Caco-2 (cell line): ENCODE measurements at regions not wholly inside any gene's neighbourhood (a gene's known extent, or its start where the extent isn't known, plus 50 kb on each side); places are given as distances from the start of the nearest gene placed in this dataset.

ENCODE experiments used
- BruUV-seq: library from RNA; stranded (reverse); fragments of 400-500 nt; replicated peaks from 2 replicates; lab custom pipeline; 2021; lab: Mats Ljungman, UMichigan
- CTCF ChIA-PET: fragments of 300-600 bp; sonication (Branson Sonifier 250); formaldehyde crosslinking; loops from one replicate; lab custom pipeline; 2022; ENCODE audit warnings: antibody characterized with exemption; lab: Charles Lee
- POLR2A ChIA-PET: fragments of 300-600 bp; sonication (Branson Sonifier 250); formaldehyde crosslinking; loops from one replicate; lab custom pipeline; 2022; ENCODE audit warnings: antibody characterized with exemption; lab: Charles Lee
- DNase-seq, 2 experiments: peaks; one replicate each; pipeline versions ENCODE4 v3.0.0 to v3.0.0-alpha.2; 2020 to 2022
- H3K27me3 ChIP-seq: replicated peaks from 2 replicates; pipeline ENCODE4 v1.6.0; 2011; ENCODE audit warnings: low read length; ENCODE audit not compliant: control insufficient read depth, insufficient read depth
- H3K36me3 ChIP-seq: 2 replicates; pipeline ENCODE4 v1.5.1; 2011; ENCODE audit warnings: low read length; ENCODE audit not compliant: control insufficient read depth, insufficient read depth
- H3K4me1 ChIP-seq: fragments of 250-450 bp; sonication (Bioruptor Pico); 2 replicates; pipeline ENCODE4 v1.5.1; 2020; ENCODE audit warnings: mild to moderate bottlenecking
- H3K4me3 ChIP-seq: 2 replicates; pipeline ENCODE4 v1.5.1; 2011; ENCODE audit warnings: low read depth, mild to moderate bottlenecking, control low read depth, low read length
- H3K9me3 ChIP-seq: fragments of 250-450 bp; sonication (Bioruptor Pico); 2 replicates; pipeline ENCODE4 v1.5.1; 2020; ENCODE audit warnings: mild to moderate bottlenecking, moderate library complexity
- H3K27ac Mint-ChIP-seq: one replicate; pipeline ENCODE4 v1.8.0; 2022; ENCODE audit warnings: mixed read lengths; ENCODE audit not compliant: unreplicated experiment
- H3K27me3 Mint-ChIP-seq: one replicate; pipeline ENCODE4 v1.8.0; 2022; ENCODE audit warnings: mixed read lengths; ENCODE audit not compliant: insufficient read depth, unreplicated experiment
- H3K36me3 Mint-ChIP-seq: one replicate; pipeline ENCODE4 v1.8.0; 2022; ENCODE audit warnings: mild to moderate bottlenecking, mixed read lengths; ENCODE audit not compliant: insufficient read depth, unreplicated experiment
- H3K4me1 Mint-ChIP-seq: one replicate; pipeline ENCODE4 v1.8.0; 2022; ENCODE audit warnings: low read depth, mixed read lengths; ENCODE audit not compliant: unreplicated experiment
- H3K4me3 Mint-ChIP-seq: one replicate; pipeline ENCODE4 v1.8.0; 2022; ENCODE audit warnings: mild to moderate bottlenecking, moderate library complexity, mixed read lengths; ENCODE audit not compliant: unreplicated experiment
- H3K9me3 Mint-ChIP-seq: one replicate; pipeline ENCODE4 v1.8.0; 2022; ENCODE audit warnings: mixed read lengths; ENCODE audit not compliant: unreplicated experiment
- CTCF ChIP-seq, 2 experiments: fragments of 200-600 bp in 1 of 2; IDR thresholded peaks; 1 replicate in 1 of 2; 2 replicates in 1 of 2; pipeline versions ENCODE4 v1.5.1 to v1.8.0; 2011 to 2022; ENCODE audit warnings: antibody characterized with exemption in 1 of 2, control low read depth in 1 of 2, inconsistent platforms in 1 of 2, low read depth in 1 of 2, low read length in 1 of 2, mild to moderate bottlenecking in 1 of 2, moderate library complexity in 1 of 2; ENCODE audit not compliant: insufficient read depth in 1 of 2, severe bottlenecking in 1 of 2, unreplicated experiment in 1 of 2
- intact Hi-C: fragments of 100-400 bp; cut with micrococcal nuclease; formaldehyde crosslinking; loops from one replicate; pipeline ENCODE4 v1.10.0; 2022; ENCODE audit not compliant: unreplicated experiment

- Histone ChIP-seq H3K36me3 (no peaks in the 10 kb centered on the region), H3K9me3 (no peaks in the 10 kb centered on the region), H3K4me1 (no peaks in the 10 kb centered on the region), H3K4me3 (no peak overlapping the region), H3K27me3 (no peaks in the 10 kb centered on the region)
- CTCF ChIA-PET: no interaction called here
- no TSS peak for BruUV-seq
- Mint-ChIP-seq H3K27me3 (no peaks in the 10 kb centered on the region), H3K9me3 (no peaks in the 10 kb centered on the region), H3K4me1 (no peaks in the 10 kb centered on the region), H3K27ac (no peak overlapping the region), H3K4me3 (no peak overlapping the region), H3K36me3 (no peaks in the 10 kb centered on the region)
- no peak for TF ChIP-seq CTCF (IDR thresholded peaks at IDR 0.05; ENCODE audit: insufficient read depth in 1 of 2, low read depth in 1 of 2, low read length in 1 of 2, severe bottlenecking in 1 of 2, unreplicated experiment in 1 of 2)
- POLR2A ChIA-PET: no interaction called here
- intact Hi-C loops: no loop called here
- DNase-seq: no peak
These were observed 317.5 kb upstream of the CNTN6 start for GRCh38 chr3:775178-775880.

DNA sequence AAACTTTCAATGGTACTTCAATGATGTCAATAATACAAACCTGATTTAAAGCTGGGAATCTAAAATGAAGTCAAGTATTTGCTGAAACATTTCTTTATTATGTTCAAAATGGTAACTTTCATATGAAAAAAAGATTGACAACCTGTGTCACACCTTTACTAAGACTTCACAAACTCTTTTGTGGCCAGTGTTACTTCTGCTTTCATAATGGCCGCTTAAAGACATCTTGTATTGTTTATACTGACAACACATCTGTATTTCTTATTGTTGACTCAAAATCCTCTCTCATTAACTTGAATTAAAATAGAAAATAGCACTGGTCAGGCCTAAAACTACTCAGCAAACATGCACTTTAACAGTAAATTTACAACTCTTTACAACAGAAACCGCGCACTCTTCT is 312.3 kb upstream of the CNTN6 start:
- H3K4me3 Mint-ChIP-seq: no peak overlapping the region
- H3K36me3 Mint-ChIP-seq: no peaks in the 10 kb centered on the region
- no peak overlapping the region for H3K27ac Mint-ChIP-seq
- no peaks in the 10 kb centered on the region for H3K27me3 Mint-ChIP-seq
- no peak for DNase-seq
- Histone ChIP-seq H3K36me3 (no peaks in the 10 kb centered on the region), H3K4me1 (no peaks in the 10 kb centered on the region), H3K4me3 (no peak overlapping the region), H3K9me3 (no peaks in the 10 kb centered on the region), H3K27me3 (no peaks in the 10 kb centered on the region)
- CTCF ChIA-PET: no interaction called here
- POLR2A ChIA-PET: no interaction called here
- H3K9me3 Mint-ChIP-seq: peaks cover 9% of the 10 kb centered on the region
- intact Hi-C loops: no loop called here
- no peak for TF ChIP-seq CTCF (IDR thresholded peaks at IDR 0.05; ENCODE audit: insufficient read depth in 1 of 2, low read depth in 1 of 2, low read length in 1 of 2, severe bottlenecking in 1 of 2, unreplicated experiment in 1 of 2)
- H3K4me1 Mint-ChIP-seq: no peaks in the 10 kb centered on the region
- no TSS peak for BruUV-seq

- TF ChIP-seq CTCF (IDR thresholded peaks at IDR 0.05; ENCODE audit: insufficient read depth in 1 of 2, low read depth in 1 of 2, low read length in 1 of 2, severe bottlenecking in 1 of 2, unreplicated experiment in 1 of 2): no peak
- ChIA-PET POLR2A (no interaction called here), CTCF (no interaction called here)
- no peaks in the 10 kb centered on the region for H3K9me3 ChIP-seq
- intact Hi-C loops: no loop called here
- Mint-ChIP-seq H3K9me3 (no peaks in the 10 kb centered on the region), H3K4me1 (no peaks in the 10 kb centered on the region), H3K27me3 (no peaks in the 10 kb centered on the region), H3K36me3 (no peaks in the 10 kb centered on the region), H3K27ac (no peak overlapping the region), H3K4me3 (no peak overlapping the region)
- H3K4me3 ChIP-seq: no peak overlapping the region
- no peaks in the 10 kb centered on the region for H3K27me3 ChIP-seq
- no TSS peak for BruUV-seq
- no peaks in the 10 kb centered on the region for H3K4me1 ChIP-seq
- no peak for DNase-seq
- no peaks in the 10 kb centered on the region for H3K36me3 ChIP-seq
These were observed 301.4 kb upstream of the CNTN6 start for GRCh38 chr3:791442-791841.
